Transverse colon (tissue), 4 donors: ENCODE measurements at regions not wholly inside any gene's neighbourhood (a gene's known extent, or its start where the extent isn't known, plus 50 kb on each side); places are given as distances from the start of the nearest gene placed in this dataset.
"Not testable (repeated sequence)": the region's sequence is repeated elsewhere in the genome, so short reads cannot be mapped to it uniquely, and the experiment has no call there.

Experiments
- DNase-seq: peaks from one replicate; pipeline ENCODE4 v3.0.0-alpha.2; 2019
- H3K27ac ChIP-seq, 4 donors: fragments of 200-600 bp; sonication (generic); 2 replicates each; pipeline ENCODE4 v1.5.1; 2016 to 2018; ENCODE audit warnings: inconsistent platforms in 4 of 4
- H3K27me3 ChIP-seq: fragments of 200-600 bp; sonication (generic); 2 replicates; pipeline ENCODE4 v1.5.1; 2017; ENCODE audit warnings: inconsistent platforms
- H3K36me3 ChIP-seq, 4 donors: fragments of 200-600 bp; sonication (generic); 2 replicates each; pipeline ENCODE4 v1.5.1; 2017 to 2019; ENCODE audit warnings: inconsistent platforms in 4 of 4
- H3K4me1 ChIP-seq, 4 donors: fragments of 200-600 bp; sonication (generic); 2 replicates each; pipeline ENCODE4 v1.5.1; 2017 to 2020; ENCODE audit warnings: inconsistent platforms in 4 of 4
- H3K4me3 ChIP-seq, 4 donors: fragments of 200-600 bp; sonication (generic); 1 replicate in 1 of 4; 2 replicates in 3 of 4; pipeline versions ENCODE4 v1.5.1 to v1.6.1; 2017 to 2019; ENCODE audit warnings: inconsistent platforms in 4 of 4
- H3K9me3 ChIP-seq, 2 donors: fragments of 200-600 bp; sonication (generic); 2 replicates each; pipeline ENCODE4 v1.5.1; 2017 to 2019; ENCODE audit warnings: inconsistent platforms in 2 of 2
- EP300 ChIP-seq: sonication (generic); formaldehyde crosslinking; IDR thresholded peaks from one replicate; pipeline ENCODE4 v1.6.1; 2017; ENCODE audit warnings: antibody characterized with exemption, low read depth
- POLR2A ChIP-seq: fragments of 450-650 bp; IDR thresholded peaks from one replicate; pipeline ENCODE4 v1.6.1; 2016; ENCODE audit warnings: antibody characterized with exemption, mild to moderate bottlenecking, moderate library complexity
- POLR2AphosphoS5 ChIP-seq, 3 donors: sonication (generic); formaldehyde crosslinking; IDR thresholded peaks; one replicate each; pipeline ENCODE4 v1.6.1; 2016; ENCODE audit warnings: antibody characterized with exemption in 3 of 3
- WGBS, 2 donors: methylation state at CpG; one replicate each; pipeline ENCODE4 v1.1.5; 2018; ENCODE audit warnings: low coverage in 1 of 2; 5-methylcytosine and 5-hydroxymethylcytosine counted together
- in situ Hi-C, 4 donors: fragments of 200-750 bp; cut with MboI; loops; one replicate each; pipeline versions ENCODE4 v1.15.0 to v1.15.1; 2017; ENCODE audit warnings: low sequenced_read_pairs in 3 of 4, low pct_ligation_motif_present in 1 of 4, low pct_unique_long_range_greater_than_20kb in 1 of 4
- intact Hi-C: fragments of 100-400 bp; cut with DNase I; formaldehyde crosslinking; loops from one replicate; pipeline ENCODE4 v1.15.1; 2023; ENCODE audit warnings: low total_unique reads
- TF ChIP-seq, protein P1 (sequence below), 5 experiments: fragments of 200-600 bp in 3 of 5; fragments of 450-650 bp in 2 of 5; sonication (generic) in 3 of 5; IDR thresholded peaks; 1 replicate in 2 of 5; 2 replicates in 3 of 5; pipeline ENCODE4 v1.5.1; 2016 to 2017; ENCODE audit warnings: antibody characterized with exemption in 5 of 5, inconsistent platforms in 3 of 5, mild to moderate bottlenecking in 2 of 5, moderate library complexity in 1 of 5

DNA sequence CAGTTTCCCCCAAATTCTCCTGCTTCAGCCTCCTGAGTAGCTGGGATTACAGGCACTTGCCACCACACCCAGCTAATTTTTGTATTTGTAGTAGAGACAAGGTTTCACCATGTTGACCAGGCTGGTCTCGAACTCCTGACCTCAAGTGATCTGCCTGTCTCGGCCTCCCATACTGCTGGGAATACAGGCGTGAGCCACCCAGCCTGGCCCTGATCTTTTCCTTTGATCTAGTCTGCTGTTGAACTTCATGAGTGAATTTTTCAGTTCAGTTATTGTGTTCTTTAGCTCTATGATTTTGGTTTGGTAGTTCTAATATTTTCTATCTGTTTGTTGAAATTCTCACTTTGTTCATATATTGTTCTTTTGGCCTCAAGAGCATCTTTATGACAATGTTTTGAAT is 83.4 kb upstream of the RAP2C start:
- H3K27ac ChIP-seq, in situ Hi-C loops, DNase-seq, H3K36me3 ChIP-seq, intact Hi-C loops, H3K4me3 ChIP-seq, H3K9me3 ChIP-seq, H3K4me1 ChIP-seq, H3K27me3 ChIP-seq: not testable (repeated sequence)
- WGBS, 2 donors, result 69% methylated on average over 3 of the region's 3 CpGs; no CpG with 5 or more reads in 1 of the 2 donors

GRCh38 chrX:132294776-132295495 is 75.7 kb upstream of the RAP2C start:
- Histone ChIP-seq H3K4me1 (no peaks in the 10 kb centered on the region), H3K36me3 (no peaks in the 10 kb centered on the region), H3K27me3 (no peaks in the 10 kb centered on the region), H3K27ac (no peak overlapping the region), H3K4me3 (no peak overlapping the region), H3K9me3 (no peaks in the 10 kb centered on the region)
- intact Hi-C loops (no loop called here), in situ Hi-C loops (loop anchor here (10.0 to 25.0 kb wide), 3 partner anchors 310 to 320 kb away; no protein-coding TSS in a partner anchor)
- WGBS, 2 donors, result 86% methylated on average over 2 of the region's 2 CpGs; no CpG with 5 or more reads in 1 of the 2 donors
- no peak for DNase-seq
- TF ChIP-seq POLR2AphosphoS5 (IDR thresholded peaks at IDR 0.05) (no peak), POLR2A (no peak), EP300 (no peak)
- TF ChIP-seq, protein P1, sequence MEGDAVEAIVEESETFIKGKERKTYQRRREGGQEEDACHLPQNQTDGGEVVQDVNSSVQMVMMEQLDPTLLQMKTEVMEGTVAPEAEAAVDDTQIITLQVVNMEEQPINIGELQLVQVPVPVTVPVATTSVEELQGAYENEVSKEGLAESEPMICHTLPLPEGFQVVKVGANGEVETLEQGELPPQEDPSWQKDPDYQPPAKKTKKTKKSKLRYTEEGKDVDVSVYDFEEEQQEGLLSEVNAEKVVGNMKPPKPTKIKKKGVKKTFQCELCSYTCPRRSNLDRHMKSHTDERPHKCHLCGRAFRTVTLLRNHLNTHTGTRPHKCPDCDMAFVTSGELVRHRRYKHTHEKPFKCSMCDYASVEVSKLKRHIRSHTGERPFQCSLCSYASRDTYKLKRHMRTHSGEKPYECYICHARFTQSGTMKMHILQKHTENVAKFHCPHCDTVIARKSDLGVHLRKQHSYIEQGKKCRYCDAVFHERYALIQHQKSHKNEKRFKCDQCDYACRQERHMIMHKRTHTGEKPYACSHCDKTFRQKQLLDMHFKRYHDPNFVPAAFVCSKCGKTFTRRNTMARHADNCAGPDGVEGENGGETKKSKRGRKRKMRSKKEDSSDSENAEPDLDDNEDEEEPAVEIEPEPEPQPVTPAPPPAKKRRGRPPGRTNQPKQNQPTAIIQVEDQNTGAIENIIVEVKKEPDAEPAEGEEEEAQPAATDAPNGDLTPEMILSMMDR (IDR thresholded peaks at IDR 0.05), result no peak

DNA sequence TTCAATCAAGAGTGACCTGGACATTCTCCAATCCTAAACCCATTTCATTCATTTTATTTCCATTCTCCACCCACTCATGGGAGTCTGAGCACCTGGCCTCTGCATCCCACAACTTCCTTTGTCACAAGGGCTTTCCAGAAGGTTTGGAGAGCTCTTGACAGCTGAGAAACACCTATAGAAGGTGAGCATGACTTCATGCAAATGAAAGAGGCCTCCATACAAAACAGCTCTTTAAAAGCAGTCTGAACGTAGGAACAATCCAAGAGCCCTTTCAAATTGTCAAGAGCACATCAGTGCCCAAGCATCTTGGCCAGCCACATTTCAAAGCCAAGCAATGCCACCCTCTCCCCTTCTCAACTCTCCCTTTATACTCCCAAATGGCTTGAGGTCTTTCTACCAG is 74.9 kb upstream of the RAP2C start:
- Histone ChIP-seq H3K9me3 (no peaks in the 10 kb centered on the region), H3K4me1 (no peaks in the 10 kb centered on the region), H3K36me3 (no peaks in the 10 kb centered on the region), H3K4me3 (no peak overlapping the region), H3K27ac (no peak overlapping the region), H3K27me3 (no peaks in the 10 kb centered on the region)
- TF ChIP-seq, protein P1 (IDR thresholded peaks at IDR 0.05), result no peak
- no peak for TF ChIP-seq EP300
- TF ChIP-seq POLR2A, result no peak
- no peak for TF ChIP-seq POLR2AphosphoS5 (IDR thresholded peaks at IDR 0.05)
- DNase-seq, result no peak
- in situ Hi-C loops, result loop anchor here (10.0 to 25.0 kb wide), 3 partner anchors 311 to 321 kb away; no protein-coding TSS in a partner anchor
- WGBS, 2 donors, result 60% methylated on average over 1 of the region's 1 CpG; no CpG with 5 or more reads in 1 of the 2 donors
- intact Hi-C loops, result no loop called here

DNA sequence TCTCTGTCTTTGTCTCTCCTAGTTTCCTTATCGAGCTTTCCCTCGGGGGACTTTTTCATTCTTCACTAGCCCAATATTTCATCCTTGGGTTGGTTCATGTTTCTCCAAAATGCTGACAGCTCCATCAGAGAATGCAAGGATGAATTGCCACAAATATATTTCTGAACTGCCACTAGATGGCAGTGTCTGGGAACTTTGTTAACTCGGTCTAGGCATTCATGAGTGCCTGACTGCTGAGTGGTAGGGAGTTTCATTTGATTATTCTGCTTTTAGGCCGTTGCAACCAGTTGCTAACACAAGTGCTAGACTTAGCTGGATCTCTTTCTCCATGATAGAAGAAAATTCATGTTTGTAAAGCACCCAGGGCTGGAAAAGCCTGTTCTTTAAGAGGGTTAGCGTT is 73.5 kb upstream of the RAP2C start:
- WGBS, 2 donors, result 10 to 19% methylated on average over 3 to 5 of the region's 5 CpGs
- Histone ChIP-seq H3K4me1 (no peaks in the 10 kb centered on the region), H3K36me3 (no peaks in the 10 kb centered on the region), H3K27ac (no peak overlapping the region), H3K9me3 (no peaks in the 10 kb centered on the region), H3K27me3 (no peaks in the 10 kb centered on the region), H3K4me3 (no peak overlapping the region)
- in situ Hi-C loops (loop anchor here (10.0 to 25.0 kb wide), 3 partner anchors 312 to 322 kb away; no protein-coding TSS in a partner anchor), intact Hi-C loops (no loop called here)
- DNase-seq, result peak; percentile 12
- TF ChIP-seq, protein P1 (IDR thresholded peaks at IDR 0.05), result peak; percentile 43 to 70 (median 53)
- TF ChIP-seq EP300, result no peak
